ENCODE measurements at regions not wholly inside any gene's neighbourhood (a gene's known extent, or its start where the extent isn't known, plus 50 kb on each side); places are given as distances from the start of the nearest gene placed in this dataset.

- DNase-seq (ENCODE audit: extremely low read depth in 1 of 4, low spot score in 3 of 4) (no peak), ATAC-seq (no peak), FAIRE-seq (no peak)
- H3K79me2 ChIP-seq (ENCODE audit: control insufficient read depth, insufficient read depth, low read length): no peaks in the 10 kb centered on the region
- H3K4me2 ChIP-seq (ENCODE audit: insufficient read depth, low read length): no peak overlapping the region
- CTCF ChIA-PET (ENCODE audit: low intra/inter-chr PET ratio): no interaction called here
- H3K27me3 ChIP-seq (ENCODE audit: control insufficient read depth in 2 of 2, insufficient read depth in 2 of 2, low read length in 2 of 2): no peaks in the 10 kb centered on the region
- H3K4me3 ChIP-seq: no peak overlapping the region
- no peaks in the 10 kb centered on the region for H4K20me1 ChIP-seq (replicated peaks; ENCODE audit: control insufficient read depth, insufficient read depth, low read length)
- no peaks in the 10 kb centered on the region; a peak in 1 of 5 replicates for H3K4me1 ChIP-seq (replicated peaks in 1 of 2; ENCODE audit: control insufficient read depth in 2 of 2, insufficient read depth in 2 of 2, low read length in 2 of 2)
- 51% methylated on average over 3 of the region's 3 CpGs for WGBS (ENCODE audit: insufficient coverage, low coverage, missing lambda C conversion rate)
- no peak overlapping the region for H3K27ac ChIP-seq (ENCODE audit: extremely low read depth, low read depth, low read length)
- intact Hi-C loops (cut with micrococcal nuclease): no loop called here
- no TSS peak for BruUV-seq (replicated peaks)
- no peaks in the 10 kb centered on the region for H3K9me1 ChIP-seq (ENCODE audit: control insufficient read depth, insufficient read depth, low read length)
- POLR2A ChIA-PET: no interaction called here
- no peaks in the 10 kb centered on the region for H3K9me3 ChIP-seq (replicated peaks; ENCODE audit: control insufficient read depth, insufficient read depth, low read depth, low read length)
- TF ChIP-seq ZBTB26 (CRISPR knock-in tag; IDR thresholded peaks at IDR 0.05): no peak
- no peak for TF ChIP-seq TCF3 (CRISPR knock-in tag; IDR thresholded peaks at IDR 0.05)
- TF ChIP-seq SRSF1 (IDR thresholded peaks at IDR 0.05; ENCODE audit: low read depth, low read length): no peak
- TF ChIP-seq TRIM24 (IDR thresholded peaks at IDR 0.05): no peak
- TF ChIP-seq CREBBP (IDR thresholded peaks at IDR 0.05; ENCODE audit: low read depth, low read length): no peak
- no peak for TF ChIP-seq HNRNPLL (IDR thresholded peaks at IDR 0.05; ENCODE audit: low read depth, low read length, poor library complexity, severe bottlenecking)
- TF ChIP-seq HCFC1 (IDR thresholded peaks at IDR 0.05; ENCODE audit: low read depth, low read length): no peak
- TF ChIP-seq GATA2 (CRISPR knock-in tag; IDR thresholded peaks at IDR 0.05): no peak
- TF ChIP-seq SRSF7 (optimal IDR thresholded peaks at IDR 0.05; ENCODE audit: low read depth, low read length): no peak
- TF ChIP-seq HDAC8 (tag; IDR thresholded peaks at IDR 0.05): no peak
- no peak for TF ChIP-seq ZNF407 (IDR thresholded peaks at IDR 0.05; ENCODE audit: low read depth)
- TF ChIP-seq SMAD3 (CRISPR knock-in tag; conservative IDR thresholded peaks at IDR 0.05): no peak
- TF ChIP-seq JUNB (CRISPR knock-in tag; conservative IDR thresholded peaks at IDR 0.05): no peak
- TF ChIP-seq CREB3 (tag; conservative IDR thresholded peaks at IDR 0.05; ENCODE audit: low read depth): no peak
- TF ChIP-seq ZNF77 (CRISPR knock-in tag; IDR thresholded peaks at IDR 0.05): no peak
- no peak overlapping the region for H3K9ac ChIP-seq (ENCODE audit: insufficient read depth in 1 of 2, low read depth in 2 of 2, low read length in 2 of 2)
- H2AFZ ChIP-seq (ENCODE audit: low read depth, low read length): no peak overlapping the region
- H3K36me3 ChIP-seq (ENCODE audit: control insufficient read depth, insufficient read depth, low read length): no peaks in the 10 kb centered on the region
- in situ Hi-C loops (cut with MboI): no loop called here
Observed at GRCh38 chr12:18807714-18808113, 69.8 kb downstream of the CAPZA3 start.

All from K562 (cell line).